GM12891 (cell line): ENCODE measurements at regions not wholly inside any gene's neighbourhood (a gene's known extent, or its start where the extent isn't known, plus 50 kb on each side); places are given as distances from the start of the nearest gene placed in this dataset.

Experiments
- DNase-seq: peaks from one replicate; pipeline ENCODE4 v3.0.0; 2011; ENCODE audit warnings: low spot score; ENCODE audit not compliant: insufficient read length
- FAIRE-seq: peaks from 2 replicates; lab custom pipeline; 2011; peaks lifted over from hg19 to GRCh38; lab: Jason Lieb, UNC
- PAX5 ChIP-seq: IDR thresholded peaks from 2 replicates; pipeline ENCODE4 v1.6.1; 2011; ENCODE audit warnings: low read length, moderate library complexity, mild to moderate bottlenecking; ENCODE audit not compliant: insufficient read depth, severe bottlenecking
- POLR2A ChIP-seq: IDR thresholded peaks from 2 replicates; pipeline ENCODE4 v1.6.1; 2011; ENCODE audit warnings: low read depth, low read length, control low read depth
- POLR2AphosphoS5 ChIP-seq: IDR thresholded peaks from 2 replicates; pipeline ENCODE4 v1.6.1; 2011; ENCODE audit warnings: low read depth, low read length, control low read depth
- POU2F2 ChIP-seq: IDR thresholded peaks from 2 replicates; pipeline ENCODE4 v1.6.1; 2011; ENCODE audit warnings: low read depth, mild to moderate bottlenecking, control low read depth, low read length, moderate library complexity
- SPI1 ChIP-seq: IDR thresholded peaks from 2 replicates; pipeline ENCODE4 v1.6.1; 2011; ENCODE audit warnings: low read depth, low read length, control low read depth
- TAF1 ChIP-seq: IDR thresholded peaks from 2 replicates; pipeline ENCODE4 v1.6.1; 2011; ENCODE audit warnings: low read depth, low read length, control low read depth

GRCh38 chr9:27991221-27991620 is 417.9 kb upstream of the C9orf72 start:
- TF ChIP-seq POLR2A: no peak
- FAIRE-seq: no peak
- DNase-seq: no peak

- DNase-seq (no peak), FAIRE-seq (no peak)
- no peak for TF ChIP-seq POLR2AphosphoS5
- TF ChIP-seq POLR2A: no peak
- no peak for TF ChIP-seq POU2F2
- no peak for TF ChIP-seq PAX5
- TF ChIP-seq TAF1: no peak
- no peak for TF ChIP-seq SPI1
Observed at GRCh38 chr9:28001096-28001495, 427.8 kb upstream of the C9orf72 start.

GRCh38 chr9:28004900-28005299 is 431.6 kb upstream of the C9orf72 start:
- DNase-seq (no peak), FAIRE-seq (no peak)
- TF ChIP-seq PAX5: no peak
- TF ChIP-seq POLR2AphosphoS5: no peak
- TF ChIP-seq SPI1: no peak
- TF ChIP-seq POU2F2: no peak
- no peak for TF ChIP-seq POLR2A
- TF ChIP-seq TAF1: no peak

GRCh38 chr9:28005779-28006178 is 432.5 kb upstream of the C9orf72 start:
- no peak for FAIRE-seq
- DNase-seq: no peak
- TF ChIP-seq TAF1: no peak
- TF ChIP-seq PAX5: no peak
- TF ChIP-seq SPI1: no peak
- no peak for TF ChIP-seq POLR2AphosphoS5
- TF ChIP-seq POLR2A: no peak
- no peak for TF ChIP-seq POU2F2

GRCh38 chr9:28007097-28007817 is 434.0 kb upstream of the C9orf72 start:
- FAIRE-seq (no peak), DNase-seq (no peak)
- TF ChIP-seq POLR2AphosphoS5 (no peak), TAF1 (no peak), SPI1 (no peak), PAX5 (no peak), POU2F2 (no peak), POLR2A (no peak)

GRCh38 chr9:28014212-28014611 is 440.9 kb upstream of the C9orf72 start:
- FAIRE-seq (no peak), DNase-seq (no peak)
- TF ChIP-seq POLR2A: no peak
- TF ChIP-seq POLR2AphosphoS5: no peak
- TF ChIP-seq SPI1: no peak
- no peak for TF ChIP-seq TAF1

- FAIRE-seq: no peak
- TF ChIP-seq PAX5 (no peak), TAF1 (no peak), SPI1 (no peak), POLR2AphosphoS5 (no peak), POLR2A (no peak), POU2F2 (no peak)
- no peak for DNase-seq
Observed at GRCh38 chr9:28024676-28025075, 451.4 kb upstream of the C9orf72 start.

- DNase-seq (no peak), FAIRE-seq (no peak)
- no peak for TF ChIP-seq PAX5
- no peak for TF ChIP-seq POLR2AphosphoS5
- no peak for TF ChIP-seq SPI1
- TF ChIP-seq POLR2A: no peak
- TF ChIP-seq POU2F2: no peak
- no peak for TF ChIP-seq TAF1
Observed at GRCh38 chr9:28025186-28025585, 451.9 kb upstream of the C9orf72 start.

- DNase-seq (no peak), FAIRE-seq (no peak)
- TF ChIP-seq SPI1 (no peak), POLR2A (no peak), POU2F2 (no peak), TAF1 (no peak), POLR2AphosphoS5 (no peak), PAX5 (no peak)
Observed at GRCh38 chr9:28031521-28032267, 458.4 kb upstream of the C9orf72 start.
